ENCODE measurements at regions not wholly inside any gene's neighbourhood (a gene's known extent, or its start where the extent isn't known, plus 50 kb on each side); places are given as distances from the start of the nearest gene placed in this dataset.
A peak's percentile ranks its signal among the peaks of the same experiment; 100 is the strongest.

GRCh38 chr18:2331491-2331890 lies 239.8 kb downstream of the METTL4 start:
- Mint-ChIP-seq H3K27ac (peak overlapping the region; percentile 19), H3K27me3 (peaks cover 7% of the 10 kb centered on the region), H3K4me1 (ENCODE audit: low read depth) (peaks cover 13% of the 10 kb centered on the region), H3K4me3 (ENCODE audit: low read depth) (no peak overlapping the region), H3K9me3 (ENCODE audit: low read depth) (no peaks in the 10 kb centered on the region), H3K36me3 (ENCODE audit: insufficient read depth) (no peaks in the 10 kb centered on the region)
- no peak for TF ChIP-seq CTCF (IDR thresholded peaks at IDR 0.05; ENCODE audit: unreplicated experiment)
- DNase-seq (ENCODE audit: low spot score, unreplicated experiment): no peak

- TF ChIP-seq CTCF (IDR thresholded peaks at IDR 0.05; ENCODE audit: unreplicated experiment): no peak
- H3K9me3 Mint-ChIP-seq (ENCODE audit: low read depth): peaks cover 4% of the 10 kb centered on the region
- H3K27ac Mint-ChIP-seq: no peak overlapping the region
- no peak for DNase-seq (ENCODE audit: low spot score, unreplicated experiment)
- H3K36me3 Mint-ChIP-seq (ENCODE audit: insufficient read depth): no peaks in the 10 kb centered on the region
- no peak overlapping the region for H3K4me3 Mint-ChIP-seq (ENCODE audit: low read depth)
- peaks cover 10% of the 10 kb centered on the region for H3K27me3 Mint-ChIP-seq
- H3K4me1 Mint-ChIP-seq (ENCODE audit: low read depth): peaks cover 8% of the 10 kb centered on the region
Measured at GRCh38 chr18:2336690-2337392, 234.5 kb downstream of the METTL4 start.

- H3K9me3 Mint-ChIP-seq (ENCODE audit: low read depth): peaks cover 8% of the 10 kb centered on the region
- H3K27ac Mint-ChIP-seq: no peak overlapping the region
- H3K36me3 Mint-ChIP-seq (ENCODE audit: insufficient read depth): no peaks in the 10 kb centered on the region
Measured at GRCh38 chr18:2337552-2338141, 233.7 kb downstream of the METTL4 start.

GRCh38 chr18:2338601-2339000 lies 232.7 kb downstream of the METTL4 start:
- no peak for DNase-seq (ENCODE audit: low spot score, unreplicated experiment)
- Mint-ChIP-seq H3K27me3 (peaks cover 10% of the 10 kb centered on the region), H3K4me3 (ENCODE audit: low read depth) (no peak overlapping the region), H3K27ac (no peak overlapping the region), H3K36me3 (ENCODE audit: insufficient read depth) (no peaks in the 10 kb centered on the region), H3K9me3 (ENCODE audit: low read depth) (peaks cover 8% of the 10 kb centered on the region), H3K4me1 (ENCODE audit: low read depth) (peaks cover under 1% of the 10 kb centered on the region)
- TF ChIP-seq CTCF (IDR thresholded peaks at IDR 0.05; ENCODE audit: unreplicated experiment): no peak

More at GRCh38 chr18:2337552-2338141, 233.7 kb downstream of the METTL4 start:
- peak; percentile 52 for TF ChIP-seq CTCF (IDR thresholded peaks at IDR 0.05; ENCODE audit: unreplicated experiment)
- Mint-ChIP-seq H3K4me3 (ENCODE audit: low read depth) (no peak overlapping the region), H3K27me3 (peaks cover 10% of the 10 kb centered on the region), H3K4me1 (ENCODE audit: low read depth) (peaks cover 6% of the 10 kb centered on the region)
- DNase-seq (ENCODE audit: low spot score, unreplicated experiment): no peak

- no peak for DNase-seq (ENCODE audit: low spot score, unreplicated experiment)
- no peak for TF ChIP-seq CTCF (IDR thresholded peaks at IDR 0.05; ENCODE audit: unreplicated experiment)
- no peak overlapping the region for H3K4me3 Mint-ChIP-seq (ENCODE audit: low read depth)
- H3K4me1 Mint-ChIP-seq (ENCODE audit: low read depth): no peaks in the 10 kb centered on the region
- no peaks in the 10 kb centered on the region for H3K36me3 Mint-ChIP-seq (ENCODE audit: insufficient read depth)
- peaks cover 10% of the 10 kb centered on the region for H3K27me3 Mint-ChIP-seq
- no peak overlapping the region for H3K27ac Mint-ChIP-seq
- peaks cover 8% of the 10 kb centered on the region for H3K9me3 Mint-ChIP-seq (ENCODE audit: low read depth)
Measured at GRCh38 chr18:2340335-2340734, 231.0 kb downstream of the METTL4 start.
